HEK293T (cell line): ENCODE measurements at regions not wholly inside any gene's neighbourhood (a gene's known extent, or its start where the extent isn't known, plus 50 kb on each side); places are given as distances from the start of the nearest gene placed in this dataset.

Experiments used
- BHLHE40 ChIP-seq: fragments of 450-650 bp; IDR thresholded peaks from 2 replicates; pipeline ENCODE4 v1.6.1; 2016; ENCODE audit warnings: mild to moderate bottlenecking, moderate library complexity, borderline replicate concordance
- CTBP1 ChIP-seq: fragments of 450-650 bp; IDR thresholded peaks from 2 replicates; pipeline ENCODE4 v1.6.1; 2016; ENCODE audit warnings: borderline replicate concordance
- L3MBTL2 ChIP-seq: fragments of 450-650 bp; conservative IDR thresholded peaks from 2 replicates; pipeline ENCODE4 v1.6.1; 2016; ENCODE audit warnings: mild to moderate bottlenecking
- NFRKB ChIP-seq: fragments of 450-650 bp; IDR thresholded peaks from 2 replicates; pipeline ENCODE4 v1.6.1; 2016; ENCODE audit warnings: mild to moderate bottlenecking, moderate library complexity
- SP1 ChIP-seq: fragments of 450-650 bp; IDR thresholded peaks from 2 replicates; pipeline ENCODE4 v1.6.1; 2017
- SUZ12 ChIP-seq: fragments of 450-650 bp; IDR thresholded peaks from 2 replicates; pipeline ENCODE4 v1.6.1; 2016; ENCODE audit warnings: mild to moderate bottlenecking
- TARDBP ChIP-seq: fragments of 450-650 bp; IDR thresholded peaks from 2 replicates; pipeline ENCODE4 v1.6.1; 2016
- ZNF384 ChIP-seq: fragments of 450-650 bp; IDR thresholded peaks from 2 replicates; pipeline ENCODE4 v1.6.1; 2016
- TF ChIP-seq, protein P1 (sequence below): fragments of 450-650 bp; IDR thresholded peaks from 2 replicates; pipeline ENCODE4 v1.6.1; 2016

DNA sequence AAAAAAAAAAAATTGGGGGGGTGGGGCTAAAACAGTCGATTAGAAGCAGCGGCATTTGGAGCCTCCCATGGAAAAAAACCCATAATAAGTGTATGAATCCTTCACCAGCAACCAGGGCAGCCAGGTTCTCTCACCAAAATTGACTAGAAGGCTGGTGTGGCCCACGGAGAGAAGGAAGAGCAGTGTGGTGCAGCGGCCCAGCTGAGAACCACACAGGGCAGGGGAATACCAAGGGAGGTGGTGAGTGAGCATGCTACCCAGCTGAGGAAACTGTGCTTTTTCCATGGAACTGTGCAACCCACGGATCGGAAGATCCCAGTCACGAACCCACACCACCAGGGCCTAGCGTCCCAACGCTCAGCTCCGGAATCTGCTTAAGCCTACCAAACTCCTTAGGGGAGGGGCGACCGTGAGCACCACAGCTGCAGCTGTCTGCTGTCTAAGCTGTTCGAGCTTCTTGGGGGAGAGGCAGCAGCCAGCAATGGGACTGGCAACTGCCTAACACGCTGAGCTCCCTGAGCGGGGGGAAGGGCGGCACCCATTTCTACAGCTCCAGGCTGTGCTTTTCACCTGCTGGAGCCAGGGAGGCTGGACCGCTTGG lies 1037.2 kb upstream of the ACVR2A start:
- no peak for TF ChIP-seq L3MBTL2
- TF ChIP-seq BHLHE40, result no peak
- no peak for TF ChIP-seq TARDBP
- TF ChIP-seq SP1, result no peak
- TF ChIP-seq, protein P1, sequence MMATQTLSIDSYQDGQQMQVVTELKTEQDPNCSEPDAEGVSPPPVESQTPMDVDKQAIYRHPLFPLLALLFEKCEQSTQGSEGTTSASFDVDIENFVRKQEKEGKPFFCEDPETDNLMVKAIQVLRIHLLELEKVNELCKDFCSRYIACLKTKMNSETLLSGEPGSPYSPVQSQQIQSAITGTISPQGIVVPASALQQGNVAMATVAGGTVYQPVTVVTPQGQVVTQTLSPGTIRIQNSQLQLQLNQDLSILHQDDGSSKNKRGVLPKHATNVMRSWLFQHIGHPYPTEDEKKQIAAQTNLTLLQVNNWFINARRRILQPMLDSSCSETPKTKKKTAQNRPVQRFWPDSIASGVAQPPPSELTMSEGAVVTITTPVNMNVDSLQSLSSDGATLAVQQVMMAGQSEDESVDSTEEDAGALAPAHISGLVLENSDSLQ, result no peak
- TF ChIP-seq CTBP1, result no peak
- no peak for TF ChIP-seq NFRKB
- no peak for TF ChIP-seq SUZ12
- TF ChIP-seq ZNF384, result no peak
